Fibroblast of mammary gland (primary cell): ENCODE measurements at regions not wholly inside any gene's neighbourhood (a gene's known extent, or its start where the extent isn't known, plus 50 kb on each side); places are given as distances from the start of the nearest gene placed in this dataset.
"Not testable (repeated sequence)": the region's sequence is repeated elsewhere in the genome, so short reads cannot be mapped to it uniquely, and the experiment has no call there.

Experiments
- DNase-seq: peaks from one replicate; pipeline ENCODE4 v3.0.0-alpha.2; 2010; ENCODE audit warnings: low read depth
- H3K4me3 ChIP-seq: 2 replicates; pipeline ENCODE4 v1.5.1; 2011; ENCODE audit warnings: low read depth, mild to moderate bottlenecking, low read length, moderate library complexity; ENCODE audit not compliant: control insufficient read depth
- CTCF ChIP-seq: conservative IDR thresholded peaks from 2 replicates; pipeline ENCODE4 v1.5.1; 2011; ENCODE audit warnings: low read depth, low read length, inconsistent platforms; ENCODE audit not compliant: control insufficient read depth, insufficient read depth

- no peak for TF ChIP-seq CTCF
Observed at GRCh38 chr12:82619644-82620043, 67.1 kb upstream of the TMTC2 start.

GRCh38 chr12:82620917-82621316, 65.8 kb upstream of the TMTC2 start:
- no peak for TF ChIP-seq CTCF
- H3K4me3 ChIP-seq = no peak overlapping the region
- DNase-seq = no peak

More at GRCh38 chr12:82619644-82620043, 67.1 kb upstream of the TMTC2 start:
- DNase-seq = no peak
- no peak overlapping the region for H3K4me3 ChIP-seq

- DNase-seq = no peak
- H3K4me3 ChIP-seq = no peak overlapping the region
- no peak for TF ChIP-seq CTCF
Observed at GRCh38 chr12:82625523-82625922, 61.2 kb upstream of the TMTC2 start.

- no peak overlapping the region for H3K4me3 ChIP-seq
- TF ChIP-seq CTCF = peak; percentile 40
- DNase-seq = peak; percentile 28
Observed at GRCh38 chr12:82627799-82628198, 58.9 kb upstream of the TMTC2 start.

GRCh38 chr12:82634495-82635258, 52.0 kb upstream of the TMTC2 start:
- H3K4me3 ChIP-seq, DNase-seq: not testable (repeated sequence)

- no peak overlapping the region for H3K4me3 ChIP-seq
- no peak for DNase-seq
- no peak for TF ChIP-seq CTCF
Observed at GRCh38 chr12:82635263-82635662, 51.4 kb upstream of the TMTC2 start.
